Stomach (tissue), 4 donors: ENCODE measurements at regions not wholly inside any gene's neighbourhood (a gene's known extent, or its start where the extent isn't known, plus 50 kb on each side); places are given as distances from the start of the nearest gene placed in this dataset.
"Not testable (repeated sequence)": the region's sequence is repeated elsewhere in the genome, so short reads cannot be mapped to it uniquely, and the experiment has no call there.

Source experiments
- CTCF ChIP-seq, 7 experiments: fragments of 450-650 bp in 4 of 7; fragments of 200-600 bp in 3 of 7; sonication (generic) in 3 of 7; IDR thresholded peaks; one replicate each; pipeline ENCODE4 v1.5.1; 2016 to 2019; ENCODE audit warnings: antibody characterized with exemption in 7 of 7, control low read depth in 2 of 7, mild to moderate bottlenecking in 1 of 7
- EP300 ChIP-seq: sonication (generic); formaldehyde crosslinking; IDR thresholded peaks from one replicate; pipeline ENCODE4 v1.6.1; 2017; ENCODE audit warnings: antibody characterized with exemption
- POLR2A ChIP-seq, 4 donors: fragments of 450-650 bp; IDR thresholded peaks; one replicate each; pipeline ENCODE4 v1.6.1; 2016; ENCODE audit warnings: antibody characterized with exemption in 4 of 4, control low read depth in 2 of 4, mild to moderate bottlenecking in 1 of 4, moderate library complexity in 1 of 4
- POLR2AphosphoS5 ChIP-seq, 3 donors: sonication (generic); formaldehyde crosslinking; IDR thresholded peaks; one replicate each; pipeline ENCODE4 v1.6.1; 2016; ENCODE audit warnings: antibody characterized with exemption in 3 of 3

GRCh38 chr4:53833302-53834003 is 231.0 kb downstream of the CHIC2 start:
- TF ChIP-seq CTCF (IDR thresholded peaks at IDR 0.05); POLR2AphosphoS5 (IDR thresholded peaks at IDR 0.05); POLR2A (IDR thresholded peaks at IDR 0.05); EP300: not testable (repeated sequence)
